Breast epithelium (tissue), 4 donors: ENCODE measurements at regions not wholly inside any gene's neighbourhood (a gene's known extent, or its start where the extent isn't known, plus 50 kb on each side); places are given as distances from the start of the nearest gene placed in this dataset.
A peak's percentile ranks its signal among the peaks of the same experiment; 100 is the strongest.

Experiments used
- DNase-seq, 2 donors: peaks; one replicate each; pipeline ENCODE4 v3.0.0-alpha.2; 2019; ENCODE audit warnings: low spot score in 2 of 2
- H3K27ac ChIP-seq, 2 donors: fragments of 200-600 bp; sonication (generic) in 1 of 2; one replicate each; pipeline ENCODE4 v1.5.1; 2016 to 2019; ENCODE audit warnings: mild to moderate bottlenecking in 1 of 2
- H3K27me3 ChIP-seq, 2 donors: fragments of 200-600 bp; sonication (generic) in 1 of 2; one replicate each; pipeline versions ENCODE4 v1.5.1 to v1.6.0; 2017 to 2019; ENCODE audit warnings: control low read depth in 1 of 2, mild to moderate bottlenecking in 1 of 2
- H3K36me3 ChIP-seq: fragments of 200-600 bp; one replicate; pipeline ENCODE4 v1.5.1; 2019
- H3K4me1 ChIP-seq, 2 donors: fragments of 200-600 bp; sonication (generic); one replicate each; pipeline ENCODE4 v1.5.1; 2016 to 2019; ENCODE audit warnings: control low read depth in 1 of 2
- H3K4me3 ChIP-seq, 3 donors: fragments of 200-600 bp; sonication (generic); 1 replicate in 2 of 3; 2 replicates in 1 of 3; pipeline ENCODE4 v1.5.1; 2016 to 2019; ENCODE audit warnings: mild to moderate bottlenecking in 3 of 3, moderate library complexity in 2 of 3
- H3K9me3 ChIP-seq, 2 donors: fragments of 200-600 bp; sonication (generic) in 1 of 2; one replicate each; pipeline ENCODE4 v1.5.1; 2016 to 2019; ENCODE audit warnings: control low read depth in 1 of 2
- CTCF ChIP-seq, 3 donors: fragments of 450-650 bp; IDR thresholded peaks; one replicate each; pipeline ENCODE4 v1.5.1; 2016 to 2017; ENCODE audit warnings: antibody characterized with exemption in 3 of 3, mild to moderate bottlenecking in 3 of 3, moderate library complexity in 3 of 3
- POLR2A ChIP-seq: fragments of 450-650 bp; IDR thresholded peaks from one replicate; pipeline ENCODE4 v1.6.1; 2016; ENCODE audit warnings: antibody characterized with exemption, mild to moderate bottlenecking, moderate library complexity
- POLR2AphosphoS5 ChIP-seq, 3 donors: sonication (generic); formaldehyde crosslinking; IDR thresholded peaks; one replicate each; pipeline ENCODE4 v1.6.1; 2017; ENCODE audit warnings: antibody characterized with exemption in 3 of 3
- intact Hi-C: fragments of 100-400 bp; cut with DNase I; formaldehyde crosslinking; loops from one replicate; pipeline ENCODE4 v1.15.1; 2023; ENCODE audit warnings: low total_unique reads

GRCh38 chr5:118679264-118679940 is 308.9 kb downstream of the DTWD2 start:
- intact Hi-C loops: no loop called here
- TF ChIP-seq POLR2A (no peak), POLR2AphosphoS5 (IDR thresholded peaks at IDR 0.05) (no peak), CTCF (IDR thresholded peaks at IDR 0.05) (no peak)
- Histone ChIP-seq H3K9me3 (peaks cover 0 to 10% of the 10 kb centered on the region in 2 donors), H3K4me3 (peak overlapping the region in 1 of 3 donors; percentile 35), H3K27ac (no peak overlapping the region), H3K36me3 (no peaks in the 10 kb centered on the region), H3K4me1 (no peaks in the 10 kb centered on the region), H3K27me3 (no peaks in the 10 kb centered on the region)
- DNase-seq: no peak

GRCh38 chr5:118678746-118679145 is 309.6 kb downstream of the DTWD2 start:
- Histone ChIP-seq H3K27ac (no peak overlapping the region), H3K36me3 (no peaks in the 10 kb centered on the region), H3K4me3 (no peak overlapping the region), H3K27me3 (no peaks in the 10 kb centered on the region), H3K9me3 (peaks cover 0 to 17% of the 10 kb centered on the region in 2 donors), H3K4me1 (no peaks in the 10 kb centered on the region)
- intact Hi-C loops: no loop called here
- no peak for DNase-seq
- TF ChIP-seq CTCF (IDR thresholded peaks at IDR 0.05): no peak
- no peak for TF ChIP-seq POLR2A
- no peak for TF ChIP-seq POLR2AphosphoS5 (IDR thresholded peaks at IDR 0.05)

GRCh38 chr5:118675247-118675646 is 313.1 kb downstream of the DTWD2 start:
- intact Hi-C loops: no loop called here
- Histone ChIP-seq H3K4me3 (no peak overlapping the region), H3K27me3 (no peaks in the 10 kb centered on the region), H3K9me3 (peaks cover 0 to 20% of the 10 kb centered on the region in 2 donors), H3K4me1 (no peaks in the 10 kb centered on the region), H3K36me3 (no peaks in the 10 kb centered on the region), H3K27ac (no peak overlapping the region)
- TF ChIP-seq POLR2A: no peak
- no peak for TF ChIP-seq CTCF (IDR thresholded peaks at IDR 0.05)
- TF ChIP-seq POLR2AphosphoS5 (IDR thresholded peaks at IDR 0.05): no peak
- DNase-seq: no peak

GRCh38 chr5:118657576-118657975 is 330.8 kb downstream of the DTWD2 start:
- intact Hi-C loops: no loop called here
- Histone ChIP-seq H3K4me3 (no peak overlapping the region), H3K9me3 (peaks cover 11 to 21% of the 10 kb centered on the region in 2 donors), H3K27me3 (no peaks in the 10 kb centered on the region), H3K4me1 (no peaks in the 10 kb centered on the region), H3K36me3 (no peaks in the 10 kb centered on the region), H3K27ac (no peak overlapping the region)
- DNase-seq: no peak
- TF ChIP-seq POLR2A (no peak), POLR2AphosphoS5 (IDR thresholded peaks at IDR 0.05) (no peak), CTCF (IDR thresholded peaks at IDR 0.05) (no peak)

GRCh38 chr5:118653872-118654271 is 334.5 kb downstream of the DTWD2 start:
- TF ChIP-seq POLR2AphosphoS5 (IDR thresholded peaks at IDR 0.05) (no peak), CTCF (IDR thresholded peaks at IDR 0.05) (no peak), POLR2A (no peak)
- intact Hi-C loops: no loop called here

More at GRCh38 chr5:118653872-118654271, 334.5 kb downstream of the DTWD2 start:
- Histone ChIP-seq H3K36me3 (no peaks in the 10 kb centered on the region), H3K4me1 (no peaks in the 10 kb centered on the region), H3K9me3 (peaks cover 11 to 20% of the 10 kb centered on the region in 2 donors), H3K27me3 (no peaks in the 10 kb centered on the region), H3K4me3 (no peak overlapping the region), H3K27ac (no peak overlapping the region)
- no peak for DNase-seq
